Cardiac muscle cell (in vitro differentiated cells and primary cell): ENCODE measurements at regions not wholly inside any gene's neighbourhood (a gene's known extent, or its start where the extent isn't known, plus 50 kb on each side); places are given as distances from the start of the nearest gene placed in this dataset.

ENCODE experiments used
- DNase-seq, 2 donors: peaks; one replicate each; pipeline versions ENCODE4 v3.0.0 to v3.0.0-alpha.2; 2010 to 2017; ENCODE audit warnings: low read depth in 1 of 2, low spot score in 1 of 2
- H3K27ac ChIP-seq: fragments of 200-600 bp; sonication (generic); 2 replicates; pipeline ENCODE4 v1.5.1; 2016
- H3K27me3 ChIP-seq: fragments of 200-600 bp; sonication (generic); 2 replicates; pipeline ENCODE4 v1.6.0; 2016; ENCODE audit warnings: control low read depth
- H3K36me3 ChIP-seq: fragments of 200-600 bp; sonication (generic); 2 replicates; pipeline ENCODE4 v1.5.1; 2016; ENCODE audit warnings: control low read depth
- H3K4me1 ChIP-seq: fragments of 200-600 bp; sonication (generic); 2 replicates; pipeline ENCODE4 v1.8.1; 2017; ENCODE audit warnings: low read depth, mild to moderate bottlenecking, mixed run types
- H3K4me3 ChIP-seq: fragments of 200-600 bp; sonication (generic); 2 replicates; pipeline ENCODE4 v1.5.1; 2016; ENCODE audit warnings: mild to moderate bottlenecking
- H3K9me3 ChIP-seq: fragments of 200-600 bp; sonication (generic); 2 replicates; pipeline ENCODE4 v1.5.1; 2017; ENCODE audit warnings: low read depth, mild to moderate bottlenecking, control low read depth
- CTCF ChIP-seq: IDR thresholded peaks from 2 replicates; pipeline ENCODE4 v1.5.1; 2012; ENCODE audit warnings: low read depth, mild to moderate bottlenecking, low read length

DNA sequence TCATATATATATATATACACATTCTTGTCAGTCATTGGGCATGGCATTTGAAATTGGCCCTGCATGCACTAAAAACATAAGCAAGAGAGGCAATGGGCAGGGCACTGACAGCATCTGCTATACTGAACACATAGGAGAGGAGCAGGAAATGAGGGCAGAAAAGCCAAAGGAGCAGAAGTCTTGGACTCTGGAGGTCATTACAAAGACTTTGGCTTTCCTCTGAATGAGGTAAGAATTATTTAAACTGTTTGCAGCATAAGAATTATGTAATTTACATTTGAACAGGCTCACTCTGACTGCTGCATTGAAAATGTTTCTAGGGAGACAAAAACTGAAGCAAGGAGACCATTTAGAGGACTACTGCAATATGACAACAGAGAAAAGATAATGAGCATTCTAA is 396.5 kb downstream of the PRDM5 start:
- Histone ChIP-seq H3K36me3 (no peaks in the 10 kb centered on the region), H3K4me1 (no peaks in the 10 kb centered on the region), H3K27ac (no peak overlapping the region), H3K27me3 (no peaks in the 10 kb centered on the region), H3K4me3 (no peak overlapping the region), H3K9me3 (no peaks in the 10 kb centered on the region)
- no peak for DNase-seq
- no peak for TF ChIP-seq CTCF

GRCh38 chr4:120525106-120525505 is 397.4 kb downstream of the PRDM5 start:
- no peak overlapping the region for H3K4me3 ChIP-seq
- no peaks in the 10 kb centered on the region for H3K4me1 ChIP-seq
- no peak overlapping the region for H3K27ac ChIP-seq
- H3K27me3 ChIP-seq = no peaks in the 10 kb centered on the region
- no peaks in the 10 kb centered on the region for H3K36me3 ChIP-seq
- H3K9me3 ChIP-seq = no peaks in the 10 kb centered on the region
- TF ChIP-seq CTCF = no peak
- no peak for DNase-seq

- no peak for TF ChIP-seq CTCF
- H3K27me3 ChIP-seq = no peaks in the 10 kb centered on the region
- no peaks in the 10 kb centered on the region for H3K36me3 ChIP-seq
- H3K4me1 ChIP-seq = no peaks in the 10 kb centered on the region
- H3K9me3 ChIP-seq = no peaks in the 10 kb centered on the region
- no peak for DNase-seq
- no peak overlapping the region for H3K4me3 ChIP-seq
- no peak overlapping the region for H3K27ac ChIP-seq
These were observed 398.3 kb downstream of the PRDM5 start for GRCh38 chr4:120524237-120524636.

DNA sequence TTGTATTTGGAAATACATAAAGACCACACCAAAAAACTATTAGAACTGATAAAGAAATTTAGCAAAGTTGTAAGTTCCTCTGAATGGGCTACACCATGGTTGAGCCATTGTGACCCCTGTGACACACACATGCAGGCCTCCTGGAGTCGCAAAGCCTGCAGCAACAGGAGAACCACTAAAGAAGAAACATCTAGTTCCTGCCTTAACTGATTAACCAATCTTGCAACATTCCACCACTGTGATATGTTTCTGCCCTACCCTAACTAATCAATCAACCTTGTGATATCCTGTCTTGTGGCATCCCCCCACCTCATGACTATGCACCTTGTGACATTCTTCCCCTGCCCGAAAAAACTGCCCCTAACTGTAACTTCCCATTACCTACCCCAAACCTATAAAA is 401.8 kb downstream of the PRDM5 start:
- no peak for DNase-seq
- Histone ChIP-seq H3K4me1 (no peaks in the 10 kb centered on the region), H3K4me3 (no peak overlapping the region), H3K9me3 (no peaks in the 10 kb centered on the region), H3K27me3 (no peaks in the 10 kb centered on the region), H3K36me3 (no peaks in the 10 kb centered on the region), H3K27ac (no peak overlapping the region)
- TF ChIP-seq CTCF = no peak

DNA sequence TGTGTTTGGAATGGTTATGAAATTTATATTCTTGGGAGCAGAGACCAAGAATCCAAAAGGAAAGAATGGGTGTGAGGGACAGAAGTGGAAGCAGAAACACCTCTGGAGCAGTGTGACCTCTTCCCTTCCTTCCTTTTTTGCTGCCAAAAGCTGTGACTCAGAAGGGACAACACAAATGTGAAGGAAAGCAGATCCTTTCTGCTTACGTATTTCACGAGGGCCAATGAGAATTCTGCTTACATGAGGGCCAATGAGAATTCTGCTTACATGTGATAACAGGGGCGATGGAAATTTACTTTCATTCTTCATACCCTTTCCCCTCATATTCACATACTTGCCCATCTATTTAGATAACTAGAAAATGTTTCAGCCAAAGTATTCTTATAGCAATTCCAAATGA is 404.6 kb downstream of the PRDM5 start:
- Histone ChIP-seq H3K36me3 (no peaks in the 10 kb centered on the region), H3K4me1 (no peaks in the 10 kb centered on the region), H3K9me3 (no peaks in the 10 kb centered on the region), H3K27me3 (no peaks in the 10 kb centered on the region), H3K27ac (no peak overlapping the region), H3K4me3 (no peak overlapping the region)
- DNase-seq = peak in 1 of 2 donors; percentile 89
- no peak for TF ChIP-seq CTCF

DNA sequence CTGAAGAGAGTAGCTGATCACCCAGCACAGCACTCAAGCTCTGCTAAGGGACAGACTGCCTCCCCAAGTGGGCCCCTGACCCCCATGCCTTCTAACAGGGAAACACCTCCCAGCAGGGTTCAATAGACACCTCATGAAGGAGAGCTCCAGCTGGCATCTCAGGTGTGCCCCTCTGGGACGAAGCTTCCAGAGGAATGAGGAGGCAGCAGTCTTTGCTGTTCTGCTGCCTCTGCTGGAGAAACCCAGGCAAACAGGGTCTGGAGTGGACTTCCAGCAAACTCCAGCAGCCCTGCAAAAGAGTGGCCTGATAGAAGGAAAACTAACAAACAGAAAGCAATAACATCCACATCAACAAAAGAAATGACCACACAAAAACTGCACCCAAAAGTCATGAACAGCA is 412.8 kb downstream of the PRDM5 start:
- Histone ChIP-seq H3K9me3 (no peaks in the 10 kb centered on the region), H3K27ac (no peak overlapping the region), H3K36me3 (no peaks in the 10 kb centered on the region), H3K4me3 (no peak overlapping the region), H3K27me3 (no peaks in the 10 kb centered on the region), H3K4me1 (no peaks in the 10 kb centered on the region)
- TF ChIP-seq CTCF = no peak
- no peak for DNase-seq
